Dermis microvascular lymphatic vessel endothelial cell (primary cell): ENCODE measurements at regions not wholly inside any gene's neighbourhood (a gene's known extent, or its start where the extent isn't known, plus 50 kb on each side); places are given as distances from the start of the nearest gene placed in this dataset.

Experiments used
- DNase-seq, 2 donors: peaks; one replicate each; pipeline versions ENCODE4 v3.0.0 to v3.0.0-alpha.2; 2010; ENCODE audit warnings: low read depth in 2 of 2

GRCh38 chr3:67804089-67804488, 149.7 kb upstream of the SUCLG2 start:
- DNase-seq, result no peak

DNA sequence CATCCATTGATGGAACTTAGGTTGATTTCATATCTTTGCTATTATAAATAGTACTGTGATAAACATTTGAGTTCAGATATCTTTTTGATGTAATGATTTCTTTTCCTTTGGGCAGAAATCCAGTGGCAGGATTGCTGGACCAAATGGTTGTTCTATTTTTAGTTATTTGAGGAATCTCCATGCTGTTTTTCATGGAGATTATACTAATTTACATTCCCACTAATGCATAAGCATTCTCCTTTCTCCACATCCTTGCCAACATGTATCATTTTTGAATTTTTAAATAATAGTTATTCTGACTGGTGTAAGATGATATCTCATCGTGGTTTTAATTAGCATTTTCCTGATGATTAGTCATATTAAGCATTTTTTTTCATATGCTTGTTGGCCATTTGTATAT, 144.0 kb upstream of the SUCLG2 start:
- no peak for DNase-seq

GRCh38 chr3:67791620-67792019, 137.2 kb upstream of the SUCLG2 start:
- no peak for DNase-seq

DNA sequence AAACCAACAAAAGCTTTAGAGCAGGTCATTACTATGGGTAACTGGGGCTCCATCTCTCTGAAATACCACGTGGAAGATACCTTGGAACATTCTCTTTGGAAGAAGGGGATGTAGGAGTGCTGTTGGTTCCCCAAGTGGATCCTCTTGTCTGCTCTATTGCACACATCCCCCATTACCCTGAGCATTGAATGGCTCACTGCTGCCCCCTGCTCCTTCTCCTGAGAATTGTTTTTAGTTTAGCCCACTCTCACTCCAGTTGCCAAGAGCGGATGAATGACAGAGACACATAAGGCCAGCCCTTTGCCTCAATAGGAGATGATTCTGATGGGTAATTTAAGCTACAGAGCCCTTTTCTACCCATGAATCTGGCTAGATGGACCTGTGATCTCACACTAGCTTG, 135.6 kb upstream of the SUCLG2 start:
- peak in 1 of 2 donors; percentile 71 for DNase-seq

DNA sequence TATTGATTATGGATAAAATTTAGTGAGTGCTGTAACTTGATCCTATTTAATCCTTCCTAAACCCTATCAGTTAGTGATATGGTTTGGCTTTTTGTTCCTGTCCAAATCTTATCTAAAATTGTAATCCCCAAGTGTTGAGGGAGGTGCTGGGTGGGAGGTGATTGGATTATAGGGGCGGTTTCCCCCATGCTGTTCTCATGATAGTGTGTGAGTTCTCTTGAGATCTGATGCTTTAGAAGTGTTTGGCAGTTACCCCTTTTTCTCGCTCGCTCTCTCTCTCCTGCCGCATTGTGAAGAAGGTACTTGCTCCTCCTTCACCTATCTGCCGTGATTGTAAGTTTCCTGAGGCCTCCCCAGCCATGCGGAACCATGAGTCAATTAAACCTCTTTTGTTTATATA, 134.0 kb upstream of the SUCLG2 start:
- no peak for DNase-seq

DNA sequence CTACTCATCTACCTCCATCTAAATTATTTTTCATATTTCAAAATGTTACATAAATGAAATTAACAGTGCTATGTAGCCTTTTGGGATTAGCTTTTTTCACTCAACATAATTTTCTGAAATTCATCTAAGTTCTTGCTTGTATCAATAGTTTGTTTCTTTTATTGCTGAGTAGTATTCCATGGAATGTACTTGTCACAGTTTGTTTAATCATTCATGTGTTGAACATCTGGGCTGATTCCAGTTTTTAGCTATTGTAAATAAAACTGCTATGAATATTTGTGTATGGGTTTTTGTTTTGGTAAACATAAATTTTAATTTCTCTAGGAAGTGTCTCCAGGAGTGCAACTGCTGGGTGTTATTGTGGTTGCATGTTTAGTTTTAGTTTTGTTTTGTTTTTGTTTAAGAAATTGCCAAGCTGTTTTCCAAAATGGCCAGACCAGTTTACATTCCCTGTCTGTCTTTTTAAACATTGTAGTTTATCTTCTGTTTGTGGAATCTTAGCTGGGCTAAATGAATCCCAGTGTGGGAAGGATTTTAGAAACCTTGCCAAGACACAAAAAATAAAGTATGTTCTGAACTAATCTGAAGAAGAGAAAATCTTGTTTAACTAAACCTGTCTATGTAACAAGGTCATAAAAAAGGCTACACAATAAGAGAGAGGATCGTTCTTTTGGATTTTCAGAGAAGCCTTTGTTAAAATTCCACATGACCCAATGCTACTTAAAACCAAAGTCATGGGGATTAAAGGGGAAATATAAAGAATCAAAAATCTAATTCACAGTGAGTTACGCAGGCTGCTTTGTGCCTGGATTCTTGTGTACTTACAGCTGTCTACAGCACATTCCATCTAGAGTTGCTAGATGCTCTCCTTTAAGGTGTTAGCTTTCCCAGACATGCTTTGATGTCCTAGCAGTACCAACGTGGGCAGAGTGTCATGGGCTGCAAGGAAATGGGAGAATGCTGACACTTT, 129.2 kb upstream of the SUCLG2 start:
- DNase-seq, result no peak

GRCh38 chr3:67781871-67782270, 127.5 kb upstream of the SUCLG2 start:
- no peak for DNase-seq

GRCh38 chr3:67781218-67781617, 126.8 kb upstream of the SUCLG2 start:
- DNase-seq, result no peak

- no peak for DNase-seq
Measured at GRCh38 chr3:67774676-67775075, 120.3 kb upstream of the SUCLG2 start.

GRCh38 chr3:67765575-67765974, 111.2 kb upstream of the SUCLG2 start:
- no peak for DNase-seq

- DNase-seq, result no peak
Measured at GRCh38 chr3:67745296-67745695, 90.9 kb upstream of the SUCLG2 start.

- no peak for DNase-seq
Measured at GRCh38 chr3:67744699-67745098, 90.3 kb upstream of the SUCLG2 start.

- DNase-seq, result no peak
Measured at GRCh38 chr3:67739851-67740250, 85.4 kb upstream of the SUCLG2 start.

- no peak for DNase-seq
Measured at GRCh38 chr3:67737906-67738865, 83.8 kb upstream of the SUCLG2 start.

GRCh38 chr3:67737140-67737539, 82.7 kb upstream of the SUCLG2 start:
- DNase-seq, result no peak

DNA sequence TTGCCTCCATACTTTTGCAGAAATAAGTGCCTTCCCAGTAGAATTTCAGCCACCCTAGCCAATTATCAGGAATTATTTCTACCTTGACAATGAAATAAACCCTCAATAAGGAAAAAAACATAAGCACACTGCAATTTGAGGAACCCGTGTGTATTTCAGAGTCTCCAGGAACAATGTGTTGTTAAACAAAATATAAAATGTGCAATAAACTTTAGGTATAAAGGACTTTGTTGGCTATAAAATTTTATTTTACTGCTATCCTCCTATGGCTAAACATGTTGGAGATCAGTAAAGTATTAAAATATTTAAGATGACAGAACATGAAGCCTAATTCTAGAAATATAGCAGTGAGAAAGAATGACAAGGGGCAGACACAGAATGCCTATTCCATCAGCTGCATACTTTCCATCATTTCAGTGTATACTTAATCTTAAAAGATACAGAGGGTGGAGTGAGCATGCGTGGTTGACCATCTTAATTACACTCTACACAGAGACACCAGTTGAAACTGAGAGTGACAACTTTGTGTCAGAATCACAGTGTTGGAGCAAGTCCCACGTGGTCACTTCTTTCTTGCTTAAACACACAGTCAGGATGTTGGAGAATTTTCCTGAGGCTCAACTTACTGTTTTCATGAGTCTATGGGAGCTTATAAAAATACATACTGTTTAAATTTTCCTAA, 79.0 kb upstream of the SUCLG2 start:
- DNase-seq, result no peak

DNA sequence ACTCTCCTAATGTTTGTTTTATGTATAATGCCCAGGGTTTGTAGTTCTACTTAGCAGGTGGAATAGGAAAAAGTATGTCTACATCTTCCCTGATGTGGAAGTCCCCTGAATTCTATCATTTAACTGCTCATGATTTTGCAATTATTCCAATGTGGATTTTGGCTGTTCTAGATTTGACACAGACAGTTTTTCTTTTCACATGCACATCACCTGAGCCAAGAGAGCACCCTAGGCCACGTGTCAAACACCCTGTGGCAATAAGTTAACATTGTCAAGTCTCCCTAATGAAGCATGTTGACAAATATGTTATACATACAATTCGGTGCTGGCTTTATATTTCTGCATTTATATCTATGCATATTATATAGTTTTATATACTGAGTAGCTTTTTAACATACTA, 70.0 kb upstream of the SUCLG2 start:
- no peak for DNase-seq

- DNase-seq, result no peak
Measured at GRCh38 chr3:67723863-67724262, 69.5 kb upstream of the SUCLG2 start.

DNA sequence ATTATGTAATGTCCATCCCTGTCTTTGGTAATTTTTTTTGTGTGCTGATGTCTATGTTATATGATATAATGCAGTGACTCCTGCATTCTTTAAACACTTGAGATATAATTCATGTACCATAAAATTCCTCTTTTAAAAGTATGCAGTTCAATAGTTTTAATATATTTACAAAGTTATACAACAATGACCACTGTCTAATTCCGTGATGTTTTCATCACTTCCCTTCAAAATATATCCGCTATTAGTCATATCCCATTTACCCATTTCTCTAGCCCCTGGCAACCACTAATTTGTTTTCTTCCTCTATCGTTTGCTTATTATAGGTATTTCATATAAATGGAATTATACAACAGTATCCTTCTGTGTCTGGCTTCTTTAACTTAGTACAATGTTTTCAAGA, 64.9 kb upstream of the SUCLG2 start:
- DNase-seq, result peak; percentile 76 to 85

- no peak for DNase-seq
Measured at GRCh38 chr3:67715971-67716370, 61.6 kb upstream of the SUCLG2 start.

DNA sequence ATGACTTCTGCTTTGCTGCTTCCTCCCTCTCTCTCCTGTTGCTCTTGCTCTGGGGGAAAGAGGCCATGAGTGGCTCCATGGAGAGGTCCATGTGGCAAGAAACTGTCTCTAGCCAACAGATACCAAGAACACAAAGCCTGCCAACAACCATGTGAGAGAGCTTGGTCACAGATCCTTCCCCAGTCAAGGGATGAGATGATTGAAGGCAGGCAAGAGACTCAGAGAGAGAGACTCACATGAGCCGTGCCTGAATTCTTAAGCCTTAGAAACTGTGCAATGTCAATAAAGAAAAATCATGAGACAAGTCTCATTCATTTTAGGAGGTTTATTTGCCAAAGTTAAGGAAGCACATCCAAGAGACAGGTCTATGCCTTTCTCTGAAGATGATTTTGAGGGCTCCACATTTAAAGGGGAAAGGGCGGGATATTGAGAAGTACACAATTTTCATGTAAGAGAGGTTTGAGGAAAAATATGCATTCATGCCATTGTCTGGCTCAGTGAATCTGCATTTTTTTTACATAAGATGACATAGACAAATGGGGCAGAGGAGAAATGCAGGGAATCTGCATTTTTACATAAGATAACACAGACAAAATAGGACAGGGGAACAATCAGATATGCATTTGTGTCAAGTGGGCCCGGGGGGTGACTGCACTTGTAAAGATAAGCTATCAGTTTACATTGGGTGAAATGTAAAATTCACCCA, 59.5 kb upstream of the SUCLG2 start:
- no peak for DNase-seq
